HG02763 (cell line): ENCODE measurements at regions not wholly inside any gene's neighbourhood (a gene's known extent, or its start where the extent isn't known, plus 50 kb on each side); places are given as distances from the start of the nearest gene placed in this dataset.
A peak's percentile ranks its signal among the peaks of the same experiment; 100 is the strongest.

Experiments used
- ATAC-seq: cut with Tn5 transposase; IDR thresholded peaks from one replicate; pipeline ENCODE4 v1.9.1; 2021; ENCODE audit warnings: mild to moderate bottlenecking, moderate library complexity; ENCODE audit not compliant: unreplicated experiment

GRCh38 chr19:32223595-32224370 is 121.6 kb upstream of the ZNF507 start:
- ATAC-seq: no peak

GRCh38 chr19:32224371-32225244 is 120.8 kb upstream of the ZNF507 start:
- ATAC-seq: no peak

- ATAC-seq: no peak
These were observed 117.7 kb upstream of the ZNF507 start for GRCh38 chr19:32227561-32228165.

GRCh38 chr19:32230441-32230840 is 115.0 kb upstream of the ZNF507 start:
- no peak for ATAC-seq

- ATAC-seq: no peak
These were observed 114.4 kb upstream of the ZNF507 start for GRCh38 chr19:32231020-32231419.

DNA sequence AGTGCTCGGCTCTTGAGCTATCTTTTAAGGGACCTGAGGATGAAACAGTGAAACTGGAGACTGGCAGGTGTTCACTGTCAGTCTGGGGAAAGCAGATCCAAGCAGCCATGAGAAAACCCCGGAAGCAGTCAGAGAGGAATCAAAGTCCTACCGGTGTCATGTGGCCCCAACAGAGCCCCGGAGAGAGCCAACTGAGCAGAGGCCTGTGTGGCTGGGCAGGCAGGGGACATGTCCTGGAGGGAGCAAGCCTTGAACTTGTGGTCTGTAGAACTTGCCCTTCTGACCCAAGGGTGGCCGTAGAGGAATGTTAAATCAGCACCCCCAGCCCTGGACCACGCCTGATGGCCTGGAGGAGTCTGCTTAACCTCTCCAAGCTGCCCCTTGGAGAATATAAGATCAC is 113.7 kb upstream of the ZNF507 start:
- no peak for ATAC-seq

GRCh38 chr19:32232449-32232848 is 113.0 kb upstream of the ZNF507 start:
- no peak for ATAC-seq

DNA sequence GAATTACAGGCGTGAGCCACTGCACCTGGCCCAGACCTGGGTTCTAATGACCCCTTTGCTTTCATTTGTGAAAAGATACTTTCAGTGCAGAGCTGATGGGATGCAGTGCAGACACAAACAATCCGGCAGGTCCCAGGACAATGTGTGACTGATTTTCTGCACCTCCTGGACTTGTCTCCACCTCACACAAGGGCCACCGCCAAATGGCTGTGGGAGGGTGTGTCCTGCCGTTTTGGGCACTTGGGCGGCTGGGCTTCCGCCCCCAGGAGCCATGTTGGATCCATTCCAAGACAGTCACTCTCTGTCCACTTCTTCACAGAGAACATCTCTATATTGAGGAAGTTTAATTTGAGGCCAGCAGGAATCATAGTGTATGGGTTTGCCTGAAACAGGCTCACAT is 112.3 kb upstream of the ZNF507 start:
- ATAC-seq: no peak

GRCh38 chr19:32233885-32234284 is 111.5 kb upstream of the ZNF507 start:
- no peak for ATAC-seq

- ATAC-seq: no peak
These were observed 110.7 kb upstream of the ZNF507 start for GRCh38 chr19:32234663-32235217.

- peak; percentile 44 for ATAC-seq
These were observed 107.3 kb upstream of the ZNF507 start for GRCh38 chr19:32238076-32238475.

DNA sequence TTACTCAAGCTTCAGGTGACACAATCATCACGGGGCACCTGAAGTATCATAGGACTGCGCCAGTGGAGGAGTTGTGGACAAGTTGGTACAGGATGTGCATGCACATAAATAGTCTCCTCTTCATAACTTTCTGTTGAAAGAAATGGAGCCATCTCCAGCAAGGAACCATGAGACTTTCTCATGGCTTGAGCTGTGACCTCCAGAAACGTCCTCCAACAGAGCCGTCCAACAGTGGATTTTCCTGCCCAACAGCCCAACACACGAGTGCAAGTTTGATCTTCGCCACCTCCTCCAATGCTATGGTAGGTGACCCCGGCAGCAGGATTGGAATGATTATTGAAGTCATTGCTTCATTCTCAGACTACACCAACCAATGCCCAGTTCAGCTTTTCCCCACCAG is 105.1 kb upstream of the ZNF507 start:
- no peak for ATAC-seq

GRCh38 chr19:32241306-32241705 is 104.1 kb upstream of the ZNF507 start:
- ATAC-seq: no peak

GRCh38 chr19:32241932-32242710 is 103.3 kb upstream of the ZNF507 start:
- no peak for ATAC-seq

DNA sequence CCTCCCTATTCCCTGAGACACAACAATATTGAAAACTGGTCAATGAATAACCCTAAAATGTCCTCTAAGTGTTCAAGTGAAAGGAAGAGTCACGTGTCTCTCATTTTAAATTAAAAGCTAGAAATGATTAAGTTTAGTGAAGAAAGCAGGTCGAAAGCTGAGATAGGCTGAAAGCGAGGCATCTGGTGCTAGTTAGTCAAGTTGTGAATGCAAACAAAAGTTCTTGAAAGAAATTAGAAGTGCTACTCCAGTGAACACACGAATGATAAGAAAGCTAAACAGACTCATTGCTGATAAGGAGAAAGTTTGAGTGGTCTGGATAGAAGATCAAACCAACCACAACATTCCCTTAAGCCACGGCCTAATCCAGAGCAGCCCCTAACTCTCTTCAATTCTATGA is 99.4 kb upstream of the ZNF507 start:
- ATAC-seq: no peak

GRCh38 chr19:32251634-32252332 is 93.6 kb upstream of the ZNF507 start:
- no peak for ATAC-seq

DNA sequence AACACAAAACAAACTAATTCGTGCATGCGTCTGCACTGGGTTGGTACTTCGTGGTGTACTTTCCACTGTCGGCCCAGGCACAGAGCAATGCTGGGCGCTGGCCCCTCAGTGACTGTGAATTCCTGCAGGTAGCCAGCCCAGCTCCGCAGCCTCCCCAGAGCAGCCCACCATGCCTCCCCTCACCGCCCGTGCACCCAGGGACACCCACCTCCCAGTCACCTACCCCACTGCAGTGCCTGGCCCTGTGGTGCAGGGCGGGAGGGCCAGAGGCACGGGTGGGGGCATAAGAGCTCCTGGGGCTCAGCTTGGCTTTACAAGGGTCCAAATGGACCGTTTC is 93.1 kb upstream of the ZNF507 start:
- no peak for ATAC-seq

DNA sequence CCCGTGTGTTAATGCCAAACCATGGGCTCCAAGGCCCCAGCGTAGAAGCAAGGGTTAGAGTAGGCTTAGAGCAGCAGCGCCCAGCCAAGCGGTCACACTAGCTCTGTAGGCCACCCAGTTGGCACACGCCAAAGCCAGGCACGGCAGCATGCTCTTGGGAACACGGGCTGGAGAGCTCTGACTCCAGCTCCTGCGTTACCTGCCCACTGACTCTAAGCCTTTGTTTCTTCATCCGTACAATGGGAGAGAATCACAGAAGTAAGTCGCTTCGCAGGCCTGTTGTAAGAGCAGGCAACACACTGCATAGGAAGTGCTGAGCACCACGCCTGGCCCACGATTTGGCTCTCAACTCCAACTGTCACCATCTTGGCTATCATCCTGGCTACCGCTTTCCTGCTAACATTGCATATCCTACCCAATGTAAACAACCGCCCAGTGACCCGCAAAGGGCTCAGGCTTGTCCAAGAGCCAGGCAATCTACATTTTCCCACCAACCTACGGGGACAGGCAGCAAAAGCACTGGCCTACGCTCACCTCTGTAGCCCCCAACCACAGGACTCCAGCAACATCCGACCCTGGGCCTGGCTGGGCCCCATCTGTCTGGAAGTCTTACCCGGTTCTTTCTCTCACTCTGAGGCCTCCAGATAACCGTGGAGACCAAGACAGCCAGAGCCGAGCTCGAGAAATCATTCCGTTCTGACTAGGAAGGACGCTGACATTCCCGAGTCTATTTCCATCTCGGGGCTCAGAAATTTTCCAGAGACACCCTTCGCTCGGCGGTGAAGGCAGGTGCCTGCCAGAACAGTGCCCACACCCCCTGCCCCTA is 91.5 kb upstream of the ZNF507 start:
- ATAC-seq: no peak

DNA sequence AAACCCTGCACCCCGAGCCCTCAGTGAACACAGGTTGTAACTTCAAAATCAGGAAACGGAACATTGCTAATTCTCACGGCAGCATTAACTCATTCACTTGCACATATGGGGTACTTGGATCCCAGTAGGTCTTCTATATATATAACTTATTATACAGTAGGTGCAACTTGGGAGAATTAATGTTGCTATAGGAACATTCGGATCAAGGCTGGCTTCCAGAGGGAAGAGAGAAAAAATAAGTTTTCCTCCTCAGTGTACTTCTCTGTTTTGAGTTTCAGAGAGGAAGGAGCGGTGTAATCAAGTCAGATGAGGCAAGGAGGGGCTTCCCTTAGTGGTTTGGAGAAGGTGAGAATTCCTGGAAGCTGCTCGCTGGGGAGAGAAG is 90.9 kb upstream of the ZNF507 start:
- ATAC-seq: no peak
